Stimulated activated effector memory CD8-positive, alpha-beta T cell treated with anti-CD3 and anti-CD28 coated beads, Interleukin-12 subunit alpha, Interleukin-12 subunit beta, amount 100 ng/mL, for 72 hours (primary cell): ENCODE measurements at regions not wholly inside any gene's neighbourhood (a gene's known extent, or its start where the extent isn't known, plus 50 kb on each side); places are given as distances from the start of the nearest gene placed in this dataset.

Source experiments
- ATAC-seq: fragments of 150-1000 bp; cut with Tn5 transposase; 2 replicates; pipeline ENCODE4 v1.10.0; 2021
- DNase-seq, 2 donors: peaks; one replicate each; pipeline ENCODE4 v3.0.0; 2021 to 2022; ENCODE audit warnings: low spot score in 2 of 2
- H3K27ac Mint-ChIP-seq: one replicate; pipeline ENCODE4 v1.8.0; 2022; ENCODE audit warnings: mild to moderate bottlenecking, mixed read lengths
- H3K36me3 Mint-ChIP-seq: one replicate; pipeline ENCODE4 v1.8.0; 2022; ENCODE audit warnings: mild to moderate bottlenecking, mixed read lengths
- H3K4me1 Mint-ChIP-seq: one replicate; pipeline ENCODE4 v1.8.0; 2022; ENCODE audit warnings: mixed read lengths
- H3K4me3 Mint-ChIP-seq: one replicate; pipeline ENCODE4 v1.8.0; 2022; ENCODE audit warnings: mild to moderate bottlenecking, mixed read lengths
- H3K9me3 Mint-ChIP-seq: one replicate; pipeline ENCODE4 v1.8.0; 2022; ENCODE audit warnings: mixed read lengths

- no peak overlapping the region for H3K4me3 Mint-ChIP-seq
Observed at GRCh38 chr13:34513526-34513925, 428.5 kb upstream of the NBEA start.

DNA sequence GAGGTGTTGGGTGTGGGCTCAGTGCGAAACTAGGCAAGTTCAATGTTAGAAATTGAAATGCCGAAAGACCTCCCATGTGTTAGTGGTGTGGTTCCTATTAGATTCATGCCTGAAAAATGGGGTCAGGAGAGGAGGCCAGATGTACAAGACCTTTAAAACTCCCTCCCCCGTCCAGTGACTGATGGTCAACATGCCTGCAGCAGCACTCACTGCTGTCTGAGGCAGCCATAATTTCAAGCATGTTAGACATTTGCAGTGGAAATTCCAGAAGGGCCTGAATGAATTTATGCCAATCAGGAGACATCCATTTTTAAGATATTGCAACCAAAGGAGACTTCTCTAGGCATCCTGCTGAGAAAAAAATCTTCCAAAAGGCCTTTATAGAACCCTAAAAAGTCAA is 426.9 kb upstream of the NBEA start:
- no peak for ATAC-seq
- no peaks in the 10 kb centered on the region for H3K4me1 Mint-ChIP-seq
- H3K36me3 Mint-ChIP-seq, result no peaks in the 10 kb centered on the region
- H3K27ac Mint-ChIP-seq, result no peak overlapping the region
- no peak overlapping the region for H3K4me3 Mint-ChIP-seq
- no peak for DNase-seq
- peaks cover 16% of the 10 kb centered on the region for H3K9me3 Mint-ChIP-seq

More at GRCh38 chr13:34513526-34513925, 428.5 kb upstream of the NBEA start:
- DNase-seq (no peak), ATAC-seq (no peak)
- no peaks in the 10 kb centered on the region for H3K36me3 Mint-ChIP-seq
- no peak overlapping the region for H3K27ac Mint-ChIP-seq
- H3K9me3 Mint-ChIP-seq, result peaks cover 20% of the 10 kb centered on the region
- H3K4me1 Mint-ChIP-seq, result no peaks in the 10 kb centered on the region

- DNase-seq (no peak), ATAC-seq (no peak)
- Mint-ChIP-seq H3K4me3 (no peak overlapping the region), H3K9me3 (peaks cover 8% of the 10 kb centered on the region), H3K27ac (no peak overlapping the region), H3K36me3 (no peaks in the 10 kb centered on the region), H3K4me1 (no peaks in the 10 kb centered on the region)
Observed at GRCh38 chr13:34521171-34521570, 420.9 kb upstream of the NBEA start.

GRCh38 chr13:34522808-34523207 is 419.3 kb upstream of the NBEA start:
- H3K36me3 Mint-ChIP-seq, result no peaks in the 10 kb centered on the region
- no peak for DNase-seq

GRCh38 chr13:34523406-34523805 is 418.7 kb upstream of the NBEA start:
- Mint-ChIP-seq H3K4me3 (no peak overlapping the region), H3K36me3 (no peaks in the 10 kb centered on the region), H3K9me3 (no peaks in the 10 kb centered on the region), H3K27ac (no peak overlapping the region), H3K4me1 (no peaks in the 10 kb centered on the region)
- ATAC-seq (no peak), DNase-seq (no peak)

More at GRCh38 chr13:34522808-34523207, 419.3 kb upstream of the NBEA start:
- no peaks in the 10 kb centered on the region for H3K4me1 Mint-ChIP-seq
- ATAC-seq, result no peak
- H3K27ac Mint-ChIP-seq, result no peak overlapping the region
- peaks cover 4% of the 10 kb centered on the region for H3K9me3 Mint-ChIP-seq
- H3K4me3 Mint-ChIP-seq, result no peak overlapping the region

DNA sequence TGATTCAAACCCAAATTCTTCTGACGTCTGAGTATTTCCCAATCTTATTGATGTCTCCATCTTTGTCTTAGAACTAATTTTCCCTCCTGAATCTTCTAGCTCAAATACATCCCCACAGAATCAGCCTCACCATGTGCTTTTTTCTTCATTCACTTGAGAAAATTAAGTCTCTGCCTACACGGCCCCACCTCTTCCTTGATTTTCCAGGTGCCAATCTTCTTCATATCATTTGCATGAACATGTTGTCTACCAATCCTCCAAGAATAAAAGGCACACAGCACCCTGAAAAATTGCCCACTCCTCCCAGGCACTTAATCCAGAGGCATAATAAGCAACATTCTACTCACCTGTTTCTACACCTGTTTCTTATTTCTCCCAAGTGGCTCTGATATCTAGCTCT is 408.1 kb upstream of the NBEA start:
- peaks cover 15% of the 10 kb centered on the region for H3K9me3 Mint-ChIP-seq
- ATAC-seq (no peak), DNase-seq (no peak)
- no peaks in the 10 kb centered on the region for H3K4me1 Mint-ChIP-seq
- H3K27ac Mint-ChIP-seq, result no peak overlapping the region
- H3K36me3 Mint-ChIP-seq, result no peaks in the 10 kb centered on the region
- H3K4me3 Mint-ChIP-seq, result no peak overlapping the region

DNA sequence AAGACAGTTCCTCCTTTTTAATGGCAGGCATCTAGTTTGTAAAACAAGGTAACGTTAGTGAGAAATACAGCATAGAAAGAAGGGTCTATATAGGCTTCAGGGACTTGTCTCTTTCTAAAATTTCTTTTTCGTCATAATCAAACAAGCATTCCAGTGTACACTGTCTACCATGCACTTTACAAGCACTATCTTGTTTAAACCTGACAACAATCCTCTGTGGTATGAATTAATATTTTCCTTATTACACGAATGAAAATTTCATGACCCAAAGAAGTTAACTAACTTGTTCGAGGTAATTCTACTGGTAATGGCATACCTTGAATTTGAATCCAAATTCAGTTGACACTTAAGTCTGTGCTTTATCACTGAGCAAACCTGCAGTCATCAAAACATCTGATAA is 399.7 kb upstream of the NBEA start:
- no peak for ATAC-seq
- Mint-ChIP-seq H3K9me3 (peaks cover 3% of the 10 kb centered on the region), H3K27ac (no peak overlapping the region), H3K4me1 (no peaks in the 10 kb centered on the region), H3K4me3 (no peak overlapping the region), H3K36me3 (no peaks in the 10 kb centered on the region)
- no peak for DNase-seq

DNA sequence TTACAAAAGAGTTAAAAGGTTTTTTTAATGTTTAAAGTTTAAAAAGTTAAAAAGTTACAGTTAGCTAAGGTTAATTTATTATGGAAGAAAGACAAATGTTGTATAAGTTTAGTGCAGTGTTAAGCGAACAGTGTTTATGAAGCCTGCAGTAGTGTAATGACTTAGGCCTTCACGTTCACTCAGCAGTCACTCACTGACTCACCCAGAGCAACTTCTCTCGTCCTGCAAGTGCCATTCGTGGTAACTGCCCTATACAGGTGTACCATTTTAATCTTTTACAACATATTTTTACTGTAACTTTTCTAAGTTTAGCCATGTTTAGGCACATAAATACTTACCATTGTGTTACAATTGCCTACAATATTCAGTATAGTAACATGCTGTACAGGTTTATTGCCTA is 398.2 kb upstream of the NBEA start:
- Mint-ChIP-seq H3K36me3 (no peaks in the 10 kb centered on the region), H3K9me3 (peaks cover under 1% of the 10 kb centered on the region)
- no peak for ATAC-seq

GRCh38 chr13:34545461-34545860 is 396.6 kb upstream of the NBEA start:
- no peaks in the 10 kb centered on the region for H3K36me3 Mint-ChIP-seq
- no peaks in the 10 kb centered on the region for H3K4me1 Mint-ChIP-seq
- DNase-seq (no peak), ATAC-seq (no peak)
- H3K9me3 Mint-ChIP-seq, result no peaks in the 10 kb centered on the region
- no peak overlapping the region for H3K27ac Mint-ChIP-seq
- no peak overlapping the region for H3K4me3 Mint-ChIP-seq

More for the DNA sequence above, 398.2 kb upstream of the NBEA start:
- H3K4me3 Mint-ChIP-seq, result no peak overlapping the region
- H3K4me1 Mint-ChIP-seq, result no peaks in the 10 kb centered on the region
- H3K27ac Mint-ChIP-seq, result no peak overlapping the region
- no peak for DNase-seq

- Mint-ChIP-seq H3K4me3 (no peak overlapping the region), H3K9me3 (no peaks in the 10 kb centered on the region), H3K36me3 (no peaks in the 10 kb centered on the region), H3K27ac (no peak overlapping the region), H3K4me1 (no peaks in the 10 kb centered on the region)
- ATAC-seq (no peak), DNase-seq (no peak)
Observed at GRCh38 chr13:34546344-34547250, 395.5 kb upstream of the NBEA start.

GRCh38 chr13:34547929-34548328 is 394.1 kb upstream of the NBEA start:
- Mint-ChIP-seq H3K9me3 (no peaks in the 10 kb centered on the region), H3K36me3 (no peaks in the 10 kb centered on the region), H3K4me3 (no peak overlapping the region), H3K27ac (no peak overlapping the region), H3K4me1 (no peaks in the 10 kb centered on the region)
- DNase-seq (no peak), ATAC-seq (no peak)

DNA sequence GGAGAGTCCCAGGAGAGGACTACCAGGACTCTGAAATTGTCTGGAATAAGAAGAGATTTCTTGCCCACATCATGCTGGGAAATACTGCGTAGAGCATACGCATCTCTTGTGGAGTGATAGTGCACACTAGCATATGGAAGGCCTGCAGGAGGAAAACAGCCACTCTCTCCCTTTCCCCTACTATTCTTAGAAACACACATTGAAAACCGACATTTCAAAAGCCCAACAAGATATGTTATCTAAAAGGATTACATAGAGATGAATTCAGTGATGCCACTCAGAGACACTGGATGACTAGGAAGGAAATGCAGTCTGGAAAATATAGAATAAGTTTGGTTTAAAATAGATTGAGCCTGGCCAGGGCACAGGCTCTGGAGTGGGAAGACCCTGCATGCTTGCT is 388.7 kb upstream of the NBEA start:
- H3K36me3 Mint-ChIP-seq, result no peaks in the 10 kb centered on the region
- DNase-seq (no peak), ATAC-seq (no peak)
- H3K9me3 Mint-ChIP-seq, result peaks cover 5% of the 10 kb centered on the region
- H3K4me1 Mint-ChIP-seq, result no peaks in the 10 kb centered on the region
- no peak overlapping the region for H3K27ac Mint-ChIP-seq
- no peak overlapping the region for H3K4me3 Mint-ChIP-seq

- no peak for DNase-seq
- Mint-ChIP-seq H3K36me3 (no peaks in the 10 kb centered on the region), H3K4me3 (no peak overlapping the region), H3K4me1 (no peaks in the 10 kb centered on the region), H3K9me3 (peaks cover 5% of the 10 kb centered on the region), H3K27ac (no peak overlapping the region)
- ATAC-seq, result no peak
Observed at GRCh38 chr13:34555988-34556387, 386.1 kb upstream of the NBEA start.

- no peaks in the 10 kb centered on the region for H3K36me3 Mint-ChIP-seq
- ATAC-seq, result no peak
- peaks cover 8% of the 10 kb centered on the region for H3K9me3 Mint-ChIP-seq
- DNase-seq, result no peak
- no peak overlapping the region for H3K4me3 Mint-ChIP-seq
- H3K4me1 Mint-ChIP-seq, result no peaks in the 10 kb centered on the region
- H3K27ac Mint-ChIP-seq, result no peak overlapping the region
Observed at GRCh38 chr13:34561033-34561432, 381.0 kb upstream of the NBEA start.

DNA sequence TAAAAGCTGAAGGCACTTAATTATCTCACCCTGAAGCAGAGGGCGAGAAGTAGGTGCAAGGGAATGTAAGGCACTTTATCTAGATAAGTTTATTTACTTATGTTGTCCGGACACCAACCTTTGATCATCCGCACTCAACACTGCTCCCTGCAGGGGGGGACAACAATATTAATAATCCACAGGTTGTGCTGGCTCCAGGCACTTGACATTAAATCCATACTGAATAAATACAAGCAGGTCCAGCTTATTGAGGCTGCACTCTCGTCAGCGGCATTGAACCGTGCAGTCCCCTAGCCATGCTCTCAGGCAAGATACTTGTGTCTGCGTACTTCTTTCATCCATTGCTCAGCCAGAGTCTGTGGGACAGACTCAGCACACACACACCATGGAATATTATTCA is 374.5 kb upstream of the NBEA start:
- no peak overlapping the region for H3K27ac Mint-ChIP-seq
- H3K4me1 Mint-ChIP-seq, result no peaks in the 10 kb centered on the region
- DNase-seq (no peak), ATAC-seq (no peak)
- H3K4me3 Mint-ChIP-seq, result no peak overlapping the region
- no peaks in the 10 kb centered on the region for H3K36me3 Mint-ChIP-seq
- H3K9me3 Mint-ChIP-seq, result peaks cover 4% of the 10 kb centered on the region

DNA sequence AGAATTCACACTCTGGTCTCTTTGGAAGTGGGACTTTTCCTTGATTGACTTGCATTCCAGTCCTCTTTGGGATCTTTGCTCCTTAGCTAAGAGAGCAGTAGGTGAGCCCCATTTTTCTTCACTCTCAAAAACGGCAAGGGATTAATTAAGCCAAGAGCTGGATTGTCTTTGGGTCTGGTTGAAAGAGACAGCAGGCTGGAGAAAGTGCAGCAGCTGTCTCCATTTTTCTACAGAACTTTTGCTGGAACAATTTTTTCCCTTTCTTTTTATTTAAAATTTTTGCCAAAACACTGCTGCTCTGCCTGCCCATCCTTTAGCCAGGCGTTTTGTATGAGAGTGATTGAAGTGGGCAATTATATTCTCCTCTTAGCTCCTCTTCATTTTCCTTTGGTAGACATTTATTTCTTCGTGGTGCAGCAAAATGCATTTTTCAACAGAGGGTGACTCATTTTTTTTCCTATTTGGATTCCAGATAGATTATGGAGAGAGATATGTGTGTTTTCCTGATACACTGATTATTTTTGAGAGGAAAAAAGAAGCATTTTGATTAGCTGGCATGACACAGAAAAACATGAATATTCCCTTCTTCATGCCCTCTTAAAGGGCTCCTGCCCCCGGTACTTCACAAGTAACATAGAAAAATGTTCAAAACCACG is 371.2 kb upstream of the NBEA start:
- H3K4me3 Mint-ChIP-seq, result no peak overlapping the region
- no peaks in the 10 kb centered on the region for H3K36me3 Mint-ChIP-seq
- H3K9me3 Mint-ChIP-seq, result peaks cover 3% of the 10 kb centered on the region
- no peaks in the 10 kb centered on the region for H3K4me1 Mint-ChIP-seq
- H3K27ac Mint-ChIP-seq, result no peak overlapping the region
- DNase-seq (no peak), ATAC-seq (no peak)
